SK-N-SH (cell line): ENCODE measurements at regions not wholly inside any gene's neighbourhood (a gene's known extent, or its start where the extent isn't known, plus 50 kb on each side); places are given as distances from the start of the nearest gene placed in this dataset.

Experiments
- CTCF ChIP-seq: fragments of 200-600 bp; sonication (generic); IDR thresholded peaks from 2 replicates; pipeline ENCODE4 v1.6.1; 2017; ENCODE audit warnings: antibody characterized with exemption, mild to moderate bottlenecking, moderate library complexity
- EP300 ChIP-seq, 2 experiments: IDR thresholded peaks; 2 replicates each; pipeline versions ENCODE4 v1.4.0 to v1.6.1; 2012; ENCODE audit warnings: borderline replicate concordance in 1 of 2, low read depth in 1 of 2, low read length in 1 of 2
- EZH2phosphoT487 ChIP-seq: fragments of 200-600 bp; sonication (generic); IDR thresholded peaks from 2 replicates; pipeline ENCODE4 v1.6.1; 2017; ENCODE audit warnings: low read depth, mixed run types, mild to moderate bottlenecking, antibody characterized with exemption, moderate library complexity, borderline replicate concordance
- MAX ChIP-seq: IDR thresholded peaks from 2 replicates; pipeline ENCODE4 v1.4.0; 2012; ENCODE audit warnings: low read depth
- RAD21 ChIP-seq: IDR thresholded peaks from 2 replicates; pipeline ENCODE4 v1.6.1; 2012; ENCODE audit warnings: mild to moderate bottlenecking, low read length

GRCh38 chr9:12094046-12094445, 599.1 kb upstream of the TYRP1 start:
- TF ChIP-seq EZH2phosphoT487 (no peak), CTCF (no peak), MAX (no peak), EP300 (IDR thresholded peaks at IDR 0.05; ENCODE audit: borderline replicate concordance in 1 of 2, low read depth in 1 of 2, low read length in 1 of 2) (no peak), RAD21 (no peak)
